OCI-LY7 (cell line): ENCODE measurements at regions not wholly inside any gene's neighbourhood (a gene's known extent, or its start where the extent isn't known, plus 50 kb on each side); places are given as distances from the start of the nearest gene placed in this dataset.

Experiments used
- CTCF ChIP-seq: fragments of 200-600 bp; sonication (generic); conservative IDR thresholded peaks from 2 replicates; pipeline ENCODE4 v1.5.1; 2014; ENCODE audit warnings: mild to moderate bottlenecking, antibody characterized with exemption, low read length, moderate library complexity, mixed read lengths
- EZH2phosphoT487 ChIP-seq: fragments of 200-600 bp; sonication (generic); IDR thresholded peaks from 2 replicates; pipeline ENCODE4 v1.6.1; 2018; ENCODE audit warnings: low read depth, borderline replicate concordance, mild to moderate bottlenecking, mixed run types, antibody characterized with exemption, low read length, moderate library complexity, mixed read lengths

GRCh38 chr14:105978618-105979295 is 452.4 kb downstream of the TMEM121 start:
- TF ChIP-seq CTCF: no peak
- no peak for TF ChIP-seq EZH2phosphoT487
